ENCODE measurements at regions not wholly inside any gene's neighbourhood (a gene's known extent, or its start where the extent isn't known, plus 50 kb on each side); places are given as distances from the start of the nearest gene placed in this dataset.

DNA sequence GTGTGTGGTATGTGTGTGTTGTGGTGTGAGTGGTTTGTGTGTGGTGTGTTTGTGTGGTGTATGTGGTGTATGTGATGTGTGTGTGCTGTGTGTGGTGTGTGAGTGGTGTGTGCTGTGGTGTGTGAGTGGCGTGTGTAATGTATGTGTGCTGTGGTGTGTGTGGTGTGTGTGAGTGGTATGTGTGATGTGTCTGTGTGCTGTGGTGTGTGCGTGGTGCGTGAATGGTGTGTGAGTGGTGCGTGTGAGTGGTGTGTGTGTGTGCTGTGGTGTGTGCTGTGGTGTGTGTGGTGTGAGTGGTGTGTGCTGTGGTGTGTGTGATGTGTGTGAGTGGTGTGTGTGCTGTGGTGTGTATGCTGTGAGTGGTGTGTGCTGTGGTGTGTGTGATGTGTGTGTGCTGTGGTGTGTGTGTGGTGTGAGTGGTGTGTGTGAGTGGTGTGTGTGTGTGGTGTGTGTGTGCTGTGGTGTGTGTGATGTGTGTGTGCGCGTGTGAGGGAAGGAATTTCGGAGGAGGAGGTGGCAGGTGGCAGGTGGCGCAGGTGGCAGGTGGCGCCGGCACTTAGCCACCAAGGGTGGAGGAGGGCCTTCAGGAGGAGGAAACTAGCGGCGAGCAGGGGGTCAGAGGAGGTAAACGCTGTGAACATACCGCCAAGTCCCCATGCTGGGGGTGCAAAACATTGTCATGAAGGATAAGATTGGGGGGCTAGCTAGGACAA is 191.8 kb downstream of the MELK start:
- Histone ChIP-seq H3K27ac (no peak overlapping the region), H3K27me3 (peaks cover 0 to 53% of the 10 kb centered on the region in 2 donors), H3K36me3 (no peaks in the 10 kb centered on the region), H3K9me3 (no peaks in the 10 kb centered on the region), H3K4me1 (no peaks in the 10 kb centered on the region), H3K4me3 (no peak overlapping the region)
- no peak for DNase-seq
- intact Hi-C loops (cut with DNase I; ENCODE audit: low total_unique reads): no loop called here
- TF ChIP-seq, protein P1, sequence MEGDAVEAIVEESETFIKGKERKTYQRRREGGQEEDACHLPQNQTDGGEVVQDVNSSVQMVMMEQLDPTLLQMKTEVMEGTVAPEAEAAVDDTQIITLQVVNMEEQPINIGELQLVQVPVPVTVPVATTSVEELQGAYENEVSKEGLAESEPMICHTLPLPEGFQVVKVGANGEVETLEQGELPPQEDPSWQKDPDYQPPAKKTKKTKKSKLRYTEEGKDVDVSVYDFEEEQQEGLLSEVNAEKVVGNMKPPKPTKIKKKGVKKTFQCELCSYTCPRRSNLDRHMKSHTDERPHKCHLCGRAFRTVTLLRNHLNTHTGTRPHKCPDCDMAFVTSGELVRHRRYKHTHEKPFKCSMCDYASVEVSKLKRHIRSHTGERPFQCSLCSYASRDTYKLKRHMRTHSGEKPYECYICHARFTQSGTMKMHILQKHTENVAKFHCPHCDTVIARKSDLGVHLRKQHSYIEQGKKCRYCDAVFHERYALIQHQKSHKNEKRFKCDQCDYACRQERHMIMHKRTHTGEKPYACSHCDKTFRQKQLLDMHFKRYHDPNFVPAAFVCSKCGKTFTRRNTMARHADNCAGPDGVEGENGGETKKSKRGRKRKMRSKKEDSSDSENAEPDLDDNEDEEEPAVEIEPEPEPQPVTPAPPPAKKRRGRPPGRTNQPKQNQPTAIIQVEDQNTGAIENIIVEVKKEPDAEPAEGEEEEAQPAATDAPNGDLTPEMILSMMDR (IDR thresholded peaks at IDR 0.05): no peak

DNA sequence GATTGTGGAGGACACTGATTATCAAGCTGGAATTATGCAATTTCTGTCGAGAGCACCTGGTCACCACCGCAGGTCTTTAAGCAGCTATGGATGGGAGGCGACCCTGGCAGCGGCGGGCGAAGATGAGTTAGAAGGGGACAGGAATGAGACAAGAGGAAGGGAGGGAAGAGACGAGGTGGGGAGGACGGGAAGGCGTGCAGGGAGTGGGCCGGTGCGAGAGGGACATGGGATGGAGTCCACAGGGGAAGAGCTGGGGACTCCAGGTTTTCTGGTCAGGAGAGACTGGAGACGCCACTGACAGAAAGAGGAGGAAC is 192.3 kb downstream of the MELK start:
- H3K4me3 ChIP-seq: no peak overlapping the region
- intact Hi-C loops (cut with DNase I; ENCODE audit: low total_unique reads): no loop called here
- TF ChIP-seq, protein P1 (IDR thresholded peaks at IDR 0.05): no peak

DNA sequence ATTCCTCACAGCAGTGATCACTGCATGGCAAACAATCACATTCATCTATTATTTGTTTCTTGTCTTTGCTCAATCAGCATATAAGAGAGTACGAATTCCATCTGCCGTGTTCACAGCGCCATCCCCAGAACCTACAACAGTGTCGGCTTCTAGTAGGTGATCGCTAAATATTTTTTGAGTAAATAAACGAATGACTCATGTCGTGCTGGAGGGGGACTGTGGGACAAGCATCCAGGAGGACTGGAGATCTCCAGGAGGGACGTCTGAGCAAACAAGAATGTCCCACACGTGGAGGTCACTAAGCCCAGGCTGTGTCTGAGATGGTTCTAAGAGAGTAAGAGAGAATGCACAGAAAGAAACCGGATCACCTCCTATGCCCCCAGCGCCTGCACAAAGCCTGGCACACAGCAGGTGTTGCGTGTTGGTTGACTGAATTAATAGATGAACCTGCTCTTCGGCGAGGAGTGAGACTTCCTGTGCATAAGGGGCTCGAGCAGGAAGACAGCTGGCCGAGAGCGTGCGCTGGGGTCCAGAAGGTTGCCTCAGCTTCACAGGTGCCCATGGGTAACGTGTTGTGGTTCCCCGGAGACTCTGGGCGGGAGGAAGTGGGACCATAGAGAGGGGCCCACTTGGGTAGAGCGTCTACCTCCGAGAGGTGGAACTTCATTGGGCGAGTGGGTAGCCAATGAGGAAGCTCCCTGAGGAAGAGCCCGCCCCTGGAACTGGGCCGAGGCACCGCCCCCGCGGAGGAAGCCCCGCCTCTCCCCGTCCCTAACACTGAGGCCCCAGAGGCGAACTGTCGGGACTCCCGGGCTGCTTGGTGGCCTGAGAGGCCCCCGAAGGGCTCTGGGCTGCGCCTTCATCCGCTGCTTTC is 193.0 kb downstream of the MELK start:
- TF ChIP-seq, protein P1 (IDR thresholded peaks at IDR 0.05): no peak
- Histone ChIP-seq H3K27ac (no peak overlapping the region), H3K36me3 (no peaks in the 10 kb centered on the region), H3K27me3 (peaks cover 0 to 51% of the 10 kb centered on the region in 2 donors), H3K9me3 (no peaks in the 10 kb centered on the region), H3K4me1 (no peaks in the 10 kb centered on the region), H3K4me3 (peak overlapping the region; percentile 12 to 33)
- DNase-seq: peak; percentile 43 to 76
- intact Hi-C loops (cut with DNase I; ENCODE audit: low total_unique reads): no loop called here

More for the DNA sequence above, 192.3 kb downstream of the MELK start:
- Histone ChIP-seq H3K27me3 (peaks cover 0 to 51% of the 10 kb centered on the region in 2 donors), H3K9me3 (no peaks in the 10 kb centered on the region), H3K27ac (no peak overlapping the region), H3K4me1 (no peaks in the 10 kb centered on the region), H3K36me3 (no peaks in the 10 kb centered on the region)
- no peak for DNase-seq

DNA sequence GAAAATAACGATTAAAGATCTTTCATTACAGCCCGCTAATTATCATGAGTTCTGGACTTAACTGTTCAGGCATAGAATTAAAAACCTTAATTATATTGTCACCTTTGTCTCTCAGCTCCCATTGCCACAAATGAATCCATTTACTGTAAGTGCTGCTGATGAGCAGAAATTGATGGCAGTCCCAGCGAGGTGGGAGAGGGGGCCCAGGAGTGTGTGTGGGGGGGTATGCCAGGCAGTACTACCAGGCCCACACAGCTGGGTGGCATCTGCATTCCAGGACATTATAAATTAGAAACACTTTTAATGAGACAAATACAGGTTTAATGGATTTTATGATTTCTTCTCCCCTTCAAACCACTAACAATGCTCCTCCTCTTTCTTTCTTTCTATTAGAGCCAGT is 196.0 kb downstream of the MELK start:
- Histone ChIP-seq H3K4me3 (no peak overlapping the region), H3K36me3 (no peaks in the 10 kb centered on the region), H3K4me1 (no peaks in the 10 kb centered on the region), H3K27ac (no peak overlapping the region), H3K27me3 (peaks cover 0 to 43% of the 10 kb centered on the region in 2 donors), H3K9me3 (no peaks in the 10 kb centered on the region)
- DNase-seq: no peak
- intact Hi-C loops (cut with DNase I; ENCODE audit: low total_unique reads): no loop called here
- TF ChIP-seq, protein P1 (IDR thresholded peaks at IDR 0.05): no peak

DNA sequence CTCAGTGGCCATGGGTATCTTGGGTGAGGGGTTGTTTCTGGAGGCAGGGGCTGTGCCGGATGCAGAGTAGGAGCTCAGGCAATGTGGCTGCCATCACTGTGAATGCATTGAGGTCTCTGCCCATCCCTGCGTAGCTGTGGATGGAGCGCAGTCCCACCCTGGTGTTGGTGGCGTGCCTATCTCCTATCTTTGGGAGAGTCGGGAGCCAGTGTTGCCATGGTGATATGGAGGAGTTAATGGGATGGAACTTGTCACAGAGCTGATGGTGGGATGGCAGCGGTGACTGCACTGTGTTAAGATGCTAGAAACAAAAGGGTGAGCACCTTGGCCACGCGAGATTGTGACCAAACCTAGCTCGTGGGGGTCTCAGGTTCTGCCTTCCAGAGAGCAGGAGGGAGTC is 197.3 kb downstream of the MELK start:
- no peaks in the 10 kb centered on the region for H3K36me3 ChIP-seq
- DNase-seq: no peak
- H3K9me3 ChIP-seq: no peaks in the 10 kb centered on the region
- H3K27me3 ChIP-seq: peaks cover 0 to 39% of the 10 kb centered on the region in 2 donors
- no peaks in the 10 kb centered on the region for H3K4me1 ChIP-seq
- intact Hi-C loops (cut with DNase I; ENCODE audit: low total_unique reads): no loop called here
- H3K4me3 ChIP-seq: no peak overlapping the region
- TF ChIP-seq, protein P1 (IDR thresholded peaks at IDR 0.05): no peak
- no peak overlapping the region for H3K27ac ChIP-seq

Measured in tibial artery (tissue), 4 donors.